ENCODE measurements at regions not wholly inside any gene's neighbourhood (a gene's known extent, or its start where the extent isn't known, plus 50 kb on each side); places are given as distances from the start of the nearest gene placed in this dataset.

- DNase-seq = no peak
- H3K9me3 ChIP-seq (replicated peaks) = peaks cover 15% of the 10 kb centered on the region
- H3K27ac ChIP-seq (replicated peaks) = no peak overlapping the region
- H3K27me3 ChIP-seq (ENCODE audit: low read depth) = no peaks in the 10 kb centered on the region
- intact Hi-C loops (cut with micrococcal nuclease) = no loop called here
- H3K4me1 ChIP-seq = no peaks in the 10 kb centered on the region
- H3K4me3 ChIP-seq = no peak overlapping the region
- no peak for TF ChIP-seq CTCF (IDR thresholded peaks at IDR 0.05; ENCODE audit: borderline replicate concordance)
- no peaks in the 10 kb centered on the region for H3K36me3 ChIP-seq
Observed at GRCh38 chr13:46949211-46949610, 52.4 kb upstream of the HTR2A start.

GRCh38 chr13:46948338-46948737 is 51.5 kb upstream of the HTR2A start:
- no peak for DNase-seq
- Histone ChIP-seq H3K36me3 (no peaks in the 10 kb centered on the region), H3K4me1 (no peaks in the 10 kb centered on the region), H3K27me3 (ENCODE audit: low read depth) (no peaks in the 10 kb centered on the region), H3K4me3 (no peak overlapping the region), H3K27ac (replicated peaks) (no peak overlapping the region), H3K9me3 (replicated peaks) (peaks cover 15% of the 10 kb centered on the region)
- intact Hi-C loops (cut with micrococcal nuclease) = no loop called here
- no peak for TF ChIP-seq CTCF (IDR thresholded peaks at IDR 0.05; ENCODE audit: borderline replicate concordance)

GRCh38 chr13:46947425-46948191 is 50.8 kb upstream of the HTR2A start:
- peaks cover 20% of the 10 kb centered on the region for H3K9me3 ChIP-seq (replicated peaks)
- H3K27me3 ChIP-seq (ENCODE audit: low read depth) = no peaks in the 10 kb centered on the region
- DNase-seq = no peak
- H3K36me3 ChIP-seq = no peaks in the 10 kb centered on the region
- H3K27ac ChIP-seq (replicated peaks) = no peak overlapping the region
- intact Hi-C loops (cut with micrococcal nuclease) = no loop called here
- no peaks in the 10 kb centered on the region for H3K4me1 ChIP-seq
- TF ChIP-seq CTCF (IDR thresholded peaks at IDR 0.05; ENCODE audit: borderline replicate concordance) = no peak
- no peak overlapping the region for H3K4me3 ChIP-seq

Measured in left ventricle myocardium inferior (tissue), 1 donor.